ENCODE measurements at regions not wholly inside any gene's neighbourhood (a gene's known extent, or its start where the extent isn't known, plus 50 kb on each side); places are given as distances from the start of the nearest gene placed in this dataset.
"Not testable (repeated sequence)": the region's sequence is repeated elsewhere in the genome, so short reads cannot be mapped to it uniquely, and the experiment has no call there.

- no peak for DNase-seq
Measured at GRCh38 chr10:23975431-23975830, 233.5 kb upstream of the KIAA1217 start.

- no peak for DNase-seq
Measured at GRCh38 chr10:23976275-23976674, 232.7 kb upstream of the KIAA1217 start.

GRCh38 chr10:23978317-23978716 is 230.6 kb upstream of the KIAA1217 start:
- no peak for DNase-seq

- DNase-seq = no peak
Measured at GRCh38 chr10:23980094-23980493, 228.8 kb upstream of the KIAA1217 start.

GRCh38 chr10:23981520-23982309 is 227.2 kb upstream of the KIAA1217 start:
- no peak for DNase-seq

DNA sequence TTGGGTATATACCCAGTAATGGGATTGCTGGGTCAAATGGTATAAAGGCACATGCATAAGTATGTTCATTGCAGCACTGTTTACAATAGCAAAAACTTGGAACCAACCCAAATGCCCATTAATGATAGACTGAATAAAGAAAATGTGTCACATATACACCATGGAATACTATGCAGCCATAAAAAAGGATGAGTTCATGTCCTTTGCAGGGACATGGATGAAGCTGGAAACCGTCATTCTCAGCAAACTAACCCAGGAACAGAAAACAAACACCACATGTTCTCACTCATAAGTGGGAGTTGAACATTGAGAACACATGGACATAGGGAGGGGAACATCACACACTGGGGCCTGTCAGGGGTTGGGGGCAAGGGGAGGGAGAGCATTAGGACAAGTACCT is 224.5 kb upstream of the KIAA1217 start:
- not testable (repeated sequence) for DNase-seq

- no peak for DNase-seq
Measured at GRCh38 chr10:23988006-23988405, 220.9 kb upstream of the KIAA1217 start.

GRCh38 chr10:23994459-23995046 is 214.4 kb upstream of the KIAA1217 start:
- peak; percentile 3 for DNase-seq

GRCh38 chr10:23999445-23999844 is 209.5 kb upstream of the KIAA1217 start:
- DNase-seq = no peak

DNA sequence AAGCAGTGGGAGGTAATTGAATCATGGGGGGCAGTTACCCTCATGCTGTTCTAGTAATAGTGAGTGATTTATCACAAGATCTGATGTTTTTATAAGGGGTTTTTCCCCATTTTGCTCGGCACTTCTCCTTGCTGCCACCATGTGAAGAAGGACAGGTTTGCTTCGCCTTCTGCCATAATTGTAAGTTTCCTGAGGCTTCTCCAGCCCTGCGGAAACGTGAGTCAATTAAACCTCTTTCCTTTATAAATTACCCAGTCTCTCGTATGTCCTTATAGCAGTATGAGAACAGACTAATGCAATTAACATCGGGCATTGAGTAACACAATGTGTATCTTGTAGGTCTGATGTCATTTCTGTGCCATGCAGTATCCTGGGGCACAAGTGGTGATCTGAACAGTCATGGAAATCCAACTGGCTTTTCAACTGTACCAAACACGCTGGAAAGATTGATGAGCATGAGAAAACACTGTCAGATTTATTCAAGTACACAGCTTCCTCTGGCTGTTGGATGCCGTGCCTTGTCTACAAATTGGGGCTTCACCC is 208.6 kb upstream of the KIAA1217 start:
- DNase-seq = no peak

- DNase-seq = no peak
Measured at GRCh38 chr10:24006741-24007140, 202.2 kb upstream of the KIAA1217 start.

- no peak for DNase-seq
Measured at GRCh38 chr10:24007359-24007758, 201.6 kb upstream of the KIAA1217 start.

GRCh38 chr10:24008164-24009091 is 200.5 kb upstream of the KIAA1217 start:
- no peak for DNase-seq

- DNase-seq = no peak
Measured at GRCh38 chr10:24009115-24009514, 199.8 kb upstream of the KIAA1217 start.

- no peak for DNase-seq
Measured at GRCh38 chr10:24009736-24010135, 199.2 kb upstream of the KIAA1217 start.

GRCh38 chr10:24010436-24010970 is 198.4 kb upstream of the KIAA1217 start:
- DNase-seq = no peak

- no peak for DNase-seq
Measured at GRCh38 chr10:24012249-24012803, 196.6 kb upstream of the KIAA1217 start.

GRCh38 chr10:24027107-24027506 is 181.8 kb upstream of the KIAA1217 start:
- DNase-seq = no peak

DNA sequence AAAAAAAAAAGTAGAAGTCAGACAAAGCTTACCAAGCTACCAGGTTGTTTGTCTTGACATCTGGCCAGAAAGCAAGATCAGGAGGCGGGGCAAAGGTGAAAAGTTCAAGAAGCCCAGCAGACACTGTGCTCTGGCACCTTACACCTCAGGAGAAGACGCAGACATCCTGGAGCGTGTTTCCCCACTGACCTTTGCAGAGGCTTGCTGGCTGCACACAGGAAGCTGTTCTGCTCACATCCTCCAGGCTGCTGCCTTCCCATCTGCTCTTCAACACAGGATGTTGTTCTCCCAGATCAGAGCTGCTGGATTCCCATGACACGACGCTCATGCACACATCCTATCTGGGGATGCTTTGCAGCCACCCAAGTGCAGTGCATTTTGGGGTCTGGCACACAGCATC is 174.4 kb upstream of the KIAA1217 start:
- no peak for DNase-seq

DNA sequence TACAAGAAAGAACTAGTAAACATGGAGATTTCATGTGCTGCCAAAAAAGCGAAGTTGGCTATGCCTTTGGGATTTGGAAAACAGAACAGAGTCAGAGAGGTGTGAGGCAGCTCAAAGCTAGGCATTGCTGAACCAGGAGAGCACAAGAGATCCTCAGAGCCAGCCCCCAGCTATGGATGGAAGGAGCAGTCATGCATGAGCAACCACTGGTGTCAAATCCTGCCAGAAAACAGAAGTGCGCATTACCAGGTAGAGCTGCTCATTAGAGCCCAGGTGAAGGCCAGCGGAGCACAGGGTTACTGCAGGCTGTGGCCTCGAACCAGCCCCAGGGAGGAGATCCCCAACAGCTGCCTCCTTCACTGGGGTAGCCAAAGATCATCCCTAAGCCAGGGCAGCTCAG is 173.2 kb upstream of the KIAA1217 start:
- DNase-seq = no peak

DNA sequence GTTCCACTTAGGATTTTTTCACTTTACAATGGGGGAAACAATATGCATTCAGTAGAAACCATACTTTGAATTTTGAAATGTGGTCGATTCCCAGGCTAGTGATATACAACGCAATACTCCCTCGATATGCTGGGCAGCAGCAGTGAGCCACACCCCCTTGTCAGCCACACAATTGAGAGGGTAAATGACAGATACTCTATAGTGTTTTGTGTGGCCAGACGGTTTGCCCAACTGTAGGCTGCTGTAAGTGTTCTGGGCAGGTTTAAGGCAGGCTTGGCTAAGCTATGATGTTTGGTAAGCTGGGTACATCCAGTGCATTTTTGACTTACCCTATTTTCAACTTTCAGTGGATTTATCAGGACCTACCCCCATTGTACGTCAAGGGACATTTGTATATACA is 169.6 kb upstream of the KIAA1217 start:
- DNase-seq = no peak

- no peak for DNase-seq
Measured at GRCh38 chr10:24039897-24040296, 169.0 kb upstream of the KIAA1217 start.

- DNase-seq = no peak
Measured at GRCh38 chr10:24041034-24041433, 167.9 kb upstream of the KIAA1217 start.
